RKO (cell line): ENCODE measurements at regions not wholly inside any gene's neighbourhood (a gene's known extent, or its start where the extent isn't known, plus 50 kb on each side); places are given as distances from the start of the nearest gene placed in this dataset.
"Not testable (repeated sequence)": the region's sequence is repeated elsewhere in the genome, so short reads cannot be mapped to it uniquely, and the experiment has no call there.

Experiments used
- DNase-seq: peaks from one replicate; pipeline ENCODE4 v3.0.0-alpha.2; 2016; ENCODE audit warnings: low spot score

DNA sequence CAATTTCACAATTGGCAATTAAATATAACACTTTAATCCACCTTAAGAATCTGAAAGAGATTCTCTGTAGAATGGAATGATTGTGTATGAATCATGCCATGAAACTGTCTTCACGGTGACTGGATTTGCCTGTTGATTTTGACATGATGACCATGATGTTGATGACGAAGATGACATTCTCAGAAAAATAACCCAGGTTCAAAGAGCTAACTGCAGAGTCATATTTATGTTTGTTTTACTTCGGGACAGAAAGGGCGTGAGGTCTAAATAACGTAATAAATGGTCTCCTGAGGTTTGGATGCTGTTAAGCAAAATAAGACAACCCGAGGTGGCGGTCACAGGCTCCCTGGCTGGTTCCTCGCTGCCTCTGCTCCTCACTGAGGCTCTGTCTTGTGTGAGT is 532.0 kb downstream of the TMEM121 start:
- no peak for DNase-seq

- DNase-seq: no peak
Observed at GRCh38 chr14:106060276-106060975, 534.0 kb downstream of the TMEM121 start.

- DNase-seq: not testable (repeated sequence)
Observed at GRCh38 chr14:106061877-106062500, 535.6 kb downstream of the TMEM121 start.

DNA sequence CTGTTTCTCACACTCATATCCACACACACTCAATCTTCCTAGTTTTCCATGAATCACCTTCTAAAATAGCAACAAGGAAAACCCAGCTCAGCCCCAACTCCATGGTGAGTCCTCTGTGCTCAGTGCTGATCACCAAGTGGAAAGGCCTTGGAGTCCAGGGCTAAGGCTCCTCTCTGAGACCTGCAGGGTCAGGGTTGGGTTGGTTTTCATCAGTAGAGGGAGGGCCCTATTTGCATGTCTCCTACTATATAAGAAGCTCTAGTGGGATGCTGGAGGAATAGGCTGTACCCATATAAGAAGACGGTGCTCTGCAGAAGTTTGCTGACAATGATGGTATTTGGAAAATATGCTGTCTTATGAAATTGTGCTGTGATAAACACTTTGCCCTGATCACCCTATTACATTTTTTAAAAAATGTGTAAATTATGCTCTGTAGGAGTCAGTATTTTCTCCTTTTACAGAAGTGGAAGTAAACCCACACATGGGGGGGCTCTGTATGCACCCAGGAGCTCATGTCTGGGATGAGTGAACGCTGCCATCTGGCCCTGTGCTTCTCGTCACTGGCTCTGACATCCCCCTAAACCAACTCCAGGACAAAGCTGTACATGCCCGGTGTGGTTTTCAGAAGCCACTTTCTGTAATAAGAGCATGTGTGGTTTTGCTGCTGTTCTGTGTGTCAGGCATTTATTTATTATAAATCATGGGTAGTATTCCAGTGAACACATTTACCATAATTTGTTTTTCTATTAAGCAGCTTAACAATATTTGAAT is 536.3 kb downstream of the TMEM121 start:
- no peak for DNase-seq

GRCh38 chr14:106067935-106068334 is 541.6 kb downstream of the TMEM121 start:
- DNase-seq: no peak

- no peak for DNase-seq
Observed at GRCh38 chr14:106069804-106070625, 543.6 kb downstream of the TMEM121 start.

GRCh38 chr14:106080922-106081321 is 554.5 kb downstream of the TMEM121 start:
- no peak for DNase-seq

- DNase-seq: not testable (repeated sequence)
Observed at GRCh38 chr14:106081721-106082120, 555.3 kb downstream of the TMEM121 start.

GRCh38 chr14:106083082-106083481 is 556.7 kb downstream of the TMEM121 start:
- peak; percentile 75 for DNase-seq

DNA sequence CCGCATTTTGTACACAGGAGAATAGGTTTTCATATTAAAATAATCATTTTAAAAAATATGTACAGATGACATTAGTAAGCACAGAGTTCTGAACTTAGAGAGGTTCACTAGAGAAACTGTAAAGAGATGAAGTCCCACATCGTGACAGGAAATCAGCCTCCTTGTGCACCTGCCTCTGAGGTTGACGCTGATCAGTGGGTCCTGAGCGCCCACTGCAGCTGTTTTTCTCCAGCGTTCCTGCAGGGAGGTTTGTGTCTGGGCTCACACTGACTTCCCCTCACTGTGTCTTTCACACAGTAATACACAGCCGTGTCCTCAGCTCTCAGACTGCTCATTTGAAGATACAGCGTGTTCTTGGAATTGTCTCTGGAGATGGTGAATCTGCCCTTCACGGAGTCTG is 561.5 kb downstream of the TMEM121 start:
- DNase-seq: no peak

- DNase-seq: not testable (repeated sequence)
Observed at GRCh38 chr14:106088860-106089259, 562.5 kb downstream of the TMEM121 start.

DNA sequence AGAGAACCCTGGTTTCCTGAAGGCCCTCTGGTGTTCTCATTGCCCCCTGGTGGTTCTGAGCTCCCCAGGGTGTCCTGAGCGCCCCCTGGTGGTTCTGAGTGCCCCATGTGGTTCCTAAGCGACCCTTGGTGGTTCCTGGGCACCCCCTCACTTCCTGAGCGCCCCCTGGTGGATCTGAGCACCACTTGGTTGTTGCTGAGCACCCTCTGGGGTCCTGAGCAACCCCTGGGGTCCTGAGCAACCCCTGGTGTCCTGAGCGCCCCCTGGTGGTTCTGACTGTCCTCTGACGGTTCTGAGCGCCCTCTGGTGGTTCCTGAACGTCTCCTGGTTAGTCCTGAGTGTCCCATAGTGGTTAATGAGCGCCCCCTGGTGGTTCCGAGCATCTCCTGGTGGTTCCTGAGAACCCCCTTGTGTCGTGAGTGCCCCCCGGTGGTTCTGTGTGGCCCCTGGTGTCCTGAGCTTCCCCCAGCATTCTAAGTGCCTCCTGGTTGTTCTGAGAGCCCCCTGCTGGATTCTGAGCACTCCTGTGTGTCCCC is 568.3 kb downstream of the TMEM121 start:
- DNase-seq: peak; percentile 48

DNA sequence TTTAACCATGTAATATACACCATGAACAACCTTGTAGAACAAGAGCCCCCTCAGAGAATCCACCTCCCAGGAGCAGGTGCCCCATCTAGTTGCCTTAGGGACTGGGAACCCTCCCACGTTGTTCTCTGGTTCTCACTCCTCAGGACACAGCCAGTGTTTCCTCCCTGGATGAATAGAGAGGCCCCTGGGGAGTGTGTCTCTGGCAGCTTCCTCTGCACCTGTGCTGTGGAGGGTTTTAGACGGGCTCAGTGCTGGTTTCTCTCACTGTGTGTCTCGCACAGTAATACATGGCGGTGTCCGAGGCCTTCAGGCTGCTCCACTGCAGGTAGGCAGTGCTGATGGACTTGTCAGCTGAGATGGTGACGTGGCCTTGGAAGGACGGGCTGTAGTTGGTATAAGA is 581.3 kb downstream of the TMEM121 start:
- no peak for DNase-seq

- no peak for DNase-seq
Observed at GRCh38 chr14:106109337-106109736, 583.0 kb downstream of the TMEM121 start.

- DNase-seq: no peak
Observed at GRCh38 chr14:106115401-106115800, 589.0 kb downstream of the TMEM121 start.

DNA sequence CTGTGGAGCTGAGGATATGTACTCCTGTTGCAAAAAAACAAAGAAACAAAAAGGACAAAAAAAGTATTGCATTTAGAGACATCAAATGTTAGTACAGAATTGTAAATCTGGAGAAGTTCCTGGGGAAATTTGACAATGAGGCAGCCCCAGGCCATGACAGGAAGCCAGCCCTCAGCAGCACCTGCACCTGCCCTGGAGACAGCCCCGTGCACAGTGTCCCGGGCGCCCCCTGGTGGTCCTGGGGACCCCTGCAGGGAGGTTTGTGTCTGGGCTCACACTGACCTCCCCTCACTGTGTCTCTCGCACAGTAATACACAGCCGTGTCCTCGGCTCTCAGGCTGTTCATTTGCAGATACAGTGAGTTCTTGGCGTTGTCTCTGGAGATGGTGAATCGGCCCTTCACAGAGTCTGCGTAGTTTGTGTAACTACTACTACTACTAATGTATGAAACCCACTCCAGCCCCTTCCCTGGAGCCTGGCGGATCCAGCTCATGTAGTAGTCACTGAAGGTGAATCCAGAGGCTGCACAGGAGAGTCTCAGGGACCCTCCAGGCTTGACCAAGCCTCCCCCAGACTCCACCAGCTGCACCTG is 590.1 kb downstream of the TMEM121 start:
- not testable (repeated sequence) for DNase-seq

- no peak for DNase-seq
Observed at GRCh38 chr14:106120101-106120500, 593.7 kb downstream of the TMEM121 start.

GRCh38 chr14:106129274-106129673 is 602.9 kb downstream of the TMEM121 start:
- no peak for DNase-seq

DNA sequence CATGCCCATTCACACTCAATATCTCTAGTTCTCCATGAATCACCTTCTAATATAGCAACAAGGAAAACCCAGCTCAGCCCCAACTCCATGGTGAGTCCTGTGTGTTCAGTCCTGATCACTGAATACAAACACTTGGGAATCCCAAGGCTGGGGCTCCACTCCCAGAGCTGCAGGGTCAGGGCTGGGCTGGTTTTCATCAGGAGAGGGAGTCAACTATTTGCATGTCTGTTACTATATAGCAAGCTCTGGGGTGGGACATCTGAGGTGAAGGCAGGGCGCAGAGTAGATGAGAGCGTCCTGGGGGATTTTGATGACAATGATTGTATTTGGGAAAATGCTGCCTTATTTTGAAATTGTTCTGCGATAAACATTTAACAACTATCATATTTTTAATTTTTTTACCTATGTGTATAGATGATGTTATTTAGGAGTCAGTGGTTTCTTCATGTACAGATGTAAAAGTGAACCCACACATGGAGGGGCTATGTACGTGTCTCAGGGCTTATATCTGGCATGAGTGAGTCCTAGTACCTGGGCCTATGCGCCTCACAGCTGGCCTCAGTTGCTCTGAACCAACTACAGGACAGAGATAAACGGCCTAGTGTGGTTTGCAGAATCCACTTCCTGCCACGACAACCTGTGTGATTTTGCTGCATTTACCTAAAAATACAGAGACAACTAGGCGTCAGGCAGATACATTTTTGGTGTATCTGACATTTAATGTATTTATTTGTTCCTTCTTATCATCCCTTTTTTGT is 603.7 kb downstream of the TMEM121 start:
- DNase-seq: not testable (repeated sequence)

- DNase-seq: not testable (repeated sequence)
Observed at GRCh38 chr14:106133126-106133525, 606.7 kb downstream of the TMEM121 start.

DNA sequence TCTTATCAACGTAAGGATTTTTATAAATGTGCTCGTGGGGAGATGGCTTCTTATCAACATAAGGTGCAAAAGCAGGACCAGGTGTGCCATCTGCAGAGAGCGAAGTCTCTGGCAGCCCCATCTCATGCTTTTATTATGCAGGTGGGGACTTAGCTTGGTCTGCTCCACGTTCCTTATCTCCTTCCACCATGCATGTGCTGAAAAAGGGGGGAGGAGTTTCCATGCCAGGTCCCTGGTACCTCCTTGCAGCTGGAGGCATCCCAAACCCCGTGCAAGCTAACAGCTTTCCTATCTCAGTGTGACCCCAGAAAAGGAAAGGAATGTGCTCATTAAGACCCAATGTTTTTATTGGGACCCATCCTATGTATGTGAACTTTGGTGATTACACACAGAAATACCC is 608.5 kb downstream of the TMEM121 start:
- DNase-seq: no peak
